HG02623 (cell line): ENCODE measurements at regions not wholly inside any gene's neighbourhood (a gene's known extent, or its start where the extent isn't known, plus 50 kb on each side); places are given as distances from the start of the nearest gene placed in this dataset.
A peak's percentile ranks its signal among the peaks of the same experiment; 100 is the strongest.
"Not testable (repeated sequence)": the region's sequence is repeated elsewhere in the genome, so short reads cannot be mapped to it uniquely, and the experiment has no call there.

ENCODE experiments used
- ATAC-seq: cut with Tn5 transposase; IDR thresholded peaks from one replicate; pipeline ENCODE4 v1.9.1; 2021; ENCODE audit warnings: moderate library complexity; ENCODE audit not compliant: unreplicated experiment

DNA sequence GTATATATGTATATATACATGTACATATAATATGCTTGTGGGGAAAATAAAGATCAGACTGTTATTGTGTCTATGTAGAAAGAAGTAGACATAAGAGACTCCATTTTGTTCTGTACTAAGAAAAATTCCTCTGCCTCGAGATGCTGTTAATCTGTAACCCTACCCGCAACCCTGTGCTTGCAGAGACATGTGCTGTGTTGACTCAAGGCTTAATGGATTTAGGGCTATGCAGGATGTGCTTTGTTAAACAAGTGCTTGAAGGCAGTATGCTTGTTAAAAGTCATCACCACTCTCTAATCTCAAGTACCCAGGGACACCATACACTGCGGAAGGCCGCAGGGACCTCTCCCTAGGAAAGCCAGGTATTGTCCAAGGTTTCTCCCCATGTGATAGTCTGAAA, 972.9 kb downstream of the GALC start:
- not testable (repeated sequence) for ATAC-seq

DNA sequence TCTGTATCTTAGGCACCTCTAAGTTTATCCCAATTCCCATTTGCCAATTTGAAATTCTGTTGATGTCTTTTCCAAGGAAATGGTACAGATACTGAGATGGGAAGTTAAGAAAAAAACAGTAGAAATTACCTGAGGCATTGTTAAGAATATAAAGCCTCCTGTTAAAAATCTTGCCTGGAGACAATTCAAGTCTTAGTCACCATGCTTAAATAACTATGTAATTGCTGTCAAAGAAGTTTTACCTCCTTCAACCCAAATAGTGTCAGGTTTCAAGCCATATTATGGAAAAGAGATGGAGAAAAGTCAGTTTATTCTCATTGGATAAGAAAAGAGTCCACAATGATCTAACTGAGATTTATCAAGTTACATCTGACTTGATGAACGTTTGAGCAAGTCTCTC, 974.7 kb downstream of the GALC start:
- no peak for ATAC-seq

DNA sequence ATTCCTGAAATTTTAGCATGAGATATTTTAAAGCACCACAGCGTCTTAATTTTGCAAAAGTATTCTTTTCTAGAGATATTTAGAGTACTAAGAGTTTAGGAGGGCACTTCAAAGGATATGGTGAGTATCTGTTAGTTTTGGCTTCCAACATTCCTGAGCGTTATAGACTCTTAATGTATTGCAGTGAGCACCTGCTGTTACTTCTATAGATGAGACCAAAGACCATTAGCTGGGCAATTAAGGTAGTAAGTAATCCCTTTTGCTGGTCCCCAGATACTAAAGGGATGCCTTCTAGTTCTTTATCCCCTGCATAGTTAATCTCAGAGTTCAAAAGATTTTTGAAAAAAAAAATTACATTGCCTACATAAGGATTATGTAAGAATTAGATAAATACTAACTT, 975.6 kb downstream of the GALC start:
- ATAC-seq = no peak

DNA sequence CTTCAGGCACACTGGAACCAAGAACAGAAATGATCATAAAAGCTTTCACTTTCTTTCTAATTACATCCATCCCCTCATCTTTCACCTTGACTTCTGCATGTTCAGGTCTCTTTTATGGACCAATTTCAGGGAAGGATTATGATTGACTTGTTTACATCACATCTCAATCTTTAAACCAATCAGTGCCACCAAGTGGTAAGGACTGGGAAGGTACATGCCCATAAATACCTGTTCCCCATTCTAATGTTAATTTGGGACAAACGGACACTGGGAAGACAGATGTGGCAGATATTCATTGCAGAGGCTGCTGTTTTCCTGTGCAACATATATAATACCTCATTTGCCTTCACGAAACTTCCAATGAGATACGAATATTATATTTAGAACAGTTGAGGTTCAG, 978.1 kb downstream of the GALC start:
- no peak for ATAC-seq

DNA sequence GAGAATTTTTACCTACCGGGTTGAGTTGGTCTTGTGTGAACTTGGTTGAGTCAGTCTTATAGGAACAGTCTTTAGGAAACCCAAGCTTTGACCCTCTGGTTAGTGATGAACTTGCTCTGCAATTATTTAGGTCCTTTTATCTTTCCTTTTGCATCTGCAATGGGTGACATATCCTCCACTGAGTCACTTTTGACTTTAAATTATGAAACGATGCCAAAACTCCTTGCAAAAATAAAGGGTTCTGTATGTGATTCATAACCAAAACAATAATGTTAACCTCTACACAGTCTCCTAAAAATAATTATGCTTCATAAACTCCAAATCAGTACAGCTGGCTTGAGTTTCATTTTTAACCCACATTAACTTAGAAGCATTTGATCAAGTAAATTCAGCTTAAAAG, 979.4 kb downstream of the GALC start:
- ATAC-seq = no peak

DNA sequence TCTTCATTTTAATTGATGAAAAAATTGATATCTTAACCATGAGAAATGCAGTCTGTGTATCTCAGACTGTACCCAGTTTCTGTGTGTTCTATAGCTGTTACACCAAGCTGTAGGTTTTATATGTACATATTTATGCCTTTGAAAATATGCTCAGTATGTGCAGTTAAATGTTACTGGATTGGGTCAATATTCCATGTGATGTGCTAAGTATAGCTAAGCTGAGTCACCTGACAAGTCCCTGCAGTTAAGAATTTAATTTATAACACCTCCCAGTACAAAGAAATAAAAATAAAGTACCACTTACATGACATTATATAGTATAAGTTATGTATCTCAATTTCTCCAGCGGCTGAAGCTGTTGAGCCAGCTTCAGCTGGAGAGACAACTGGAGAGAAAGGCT, 984.0 kb downstream of the GALC start:
- no peak for ATAC-seq

DNA sequence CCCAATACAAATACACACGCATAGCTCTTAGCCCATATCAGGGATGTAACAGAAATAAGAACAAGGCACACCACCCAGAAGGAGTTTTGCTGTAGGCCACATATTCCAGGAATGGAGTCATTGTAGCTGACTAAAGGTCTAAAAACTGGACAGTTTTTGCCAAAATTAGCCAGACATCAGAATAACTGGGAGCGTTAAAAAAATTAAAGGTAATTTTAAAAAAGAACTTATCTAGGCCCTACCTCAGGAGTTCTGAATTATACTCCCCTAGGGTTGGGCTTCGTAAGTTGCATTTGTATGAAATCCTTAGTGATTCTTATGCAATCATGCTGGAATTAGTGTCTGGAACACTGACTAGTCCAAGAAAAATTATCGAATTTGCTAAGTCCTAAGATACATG, 987.7 kb downstream of the GALC start:
- ATAC-seq = no peak

DNA sequence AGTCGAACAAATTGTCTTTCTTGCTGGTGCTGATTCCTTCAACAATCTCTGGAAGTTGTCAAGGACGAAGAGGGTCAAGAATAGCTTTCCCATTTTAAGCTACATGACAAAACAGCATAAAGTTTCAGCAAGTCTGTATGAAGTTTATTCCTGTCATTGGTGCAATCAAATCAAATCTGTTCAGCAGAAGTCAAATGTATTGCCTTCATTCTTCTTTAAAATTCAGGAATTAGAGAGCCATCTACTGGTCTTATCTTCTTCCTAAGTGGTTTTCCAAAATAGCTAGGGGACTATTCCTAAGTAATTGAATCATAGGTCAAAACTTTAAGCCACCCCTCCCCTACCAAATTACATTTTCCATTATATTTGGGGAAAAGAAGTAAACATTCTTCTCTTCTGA, 990.2 kb downstream of the GALC start:
- no peak for ATAC-seq

DNA sequence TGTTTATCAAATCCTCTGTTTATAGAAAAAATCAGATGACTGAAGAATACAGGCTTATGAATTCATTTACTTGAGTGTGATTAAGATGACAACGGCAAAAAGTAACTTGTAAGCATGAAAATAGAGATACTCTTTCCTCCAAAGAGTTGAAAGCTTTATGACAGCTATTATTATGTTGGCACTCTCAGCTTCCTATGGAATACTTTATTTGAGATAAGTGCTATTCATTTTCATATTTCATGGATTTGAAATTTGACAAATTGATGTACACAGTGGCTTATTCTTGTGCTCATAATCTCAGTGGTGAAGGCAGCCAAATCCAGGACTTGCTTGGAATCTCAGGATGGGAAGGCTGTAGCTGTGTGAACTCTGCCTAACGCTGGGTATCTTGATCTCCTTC, 991.6 kb downstream of the GALC start:
- no peak for ATAC-seq

DNA sequence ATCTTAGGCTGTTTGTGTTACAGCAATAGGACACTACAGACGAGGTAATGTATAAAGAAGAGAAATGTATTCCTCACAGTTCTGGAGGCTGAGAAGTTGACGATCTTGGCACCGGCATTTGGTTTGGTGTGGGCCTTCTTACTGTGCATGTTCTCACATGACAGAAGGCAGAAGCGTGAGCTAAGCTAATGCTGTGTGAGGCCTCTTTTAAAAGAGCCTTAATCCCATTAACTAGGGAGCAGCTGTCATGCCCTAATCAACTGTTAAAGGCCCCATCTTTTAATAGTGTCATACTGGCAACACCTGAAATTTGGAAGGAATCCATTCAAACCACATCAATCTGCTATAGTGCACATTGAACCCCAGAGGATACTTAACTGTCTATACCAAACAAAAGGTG, 992.9 kb downstream of the GALC start:
- ATAC-seq = no peak

DNA sequence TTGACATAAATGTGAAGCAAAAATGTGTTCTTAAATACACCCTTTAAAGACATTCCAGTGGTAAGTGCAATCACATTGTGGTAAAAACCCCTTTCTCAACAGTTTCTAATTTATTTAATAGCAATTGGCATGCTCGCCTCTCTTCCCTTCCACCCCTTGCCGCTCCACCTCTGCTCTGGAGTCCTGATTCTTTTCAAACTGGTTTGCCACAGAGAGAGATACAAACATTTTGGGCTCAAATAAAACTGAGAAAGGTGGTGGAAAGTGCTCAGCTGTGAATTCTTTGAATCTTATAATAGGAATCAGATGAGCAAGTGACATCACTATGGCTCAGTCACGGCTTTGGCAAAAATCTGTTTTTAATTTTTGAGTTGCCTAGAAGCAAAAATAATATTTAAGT, 993.9 kb downstream of the GALC start:
- ATAC-seq = no peak

DNA sequence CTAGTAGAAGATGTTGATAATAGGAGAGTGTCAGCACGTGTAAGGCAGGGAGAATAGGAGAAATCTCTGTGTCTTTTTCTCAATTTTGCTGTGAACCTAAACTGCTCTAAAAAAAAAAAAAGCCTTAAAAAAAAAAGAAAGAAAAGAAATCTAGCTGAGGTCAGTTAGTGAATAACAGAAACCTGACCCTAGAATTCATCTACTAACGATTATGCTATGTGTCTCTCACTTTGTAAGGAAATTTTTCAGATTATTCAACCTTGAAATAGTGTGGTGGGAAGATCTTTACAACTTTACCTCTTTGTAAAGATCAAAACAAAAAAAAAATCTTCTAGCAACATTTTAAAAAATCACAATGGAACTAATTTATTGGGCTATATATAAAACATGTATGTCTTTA, 995.7 kb downstream of the GALC start:
- no peak for ATAC-seq

DNA sequence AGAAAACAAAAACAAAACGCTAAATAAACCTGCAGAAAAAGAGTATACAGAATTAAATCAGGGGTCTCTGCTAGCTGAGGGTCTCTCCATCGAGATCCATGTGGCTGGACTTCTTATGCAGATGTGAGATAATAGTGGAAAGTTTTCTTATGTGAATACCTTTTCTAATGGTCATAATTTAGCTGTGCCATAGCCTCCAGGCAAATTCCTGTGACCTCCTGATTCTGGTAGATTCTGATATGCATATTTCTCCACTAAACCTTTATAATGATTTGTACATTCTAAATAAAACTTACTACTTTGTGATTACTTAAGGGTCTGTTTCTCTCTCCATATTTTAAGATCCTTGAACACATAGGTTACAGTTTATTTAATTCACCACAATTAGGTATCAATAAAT, 1002.6 kb downstream of the GALC start:
- ATAC-seq = no peak

DNA sequence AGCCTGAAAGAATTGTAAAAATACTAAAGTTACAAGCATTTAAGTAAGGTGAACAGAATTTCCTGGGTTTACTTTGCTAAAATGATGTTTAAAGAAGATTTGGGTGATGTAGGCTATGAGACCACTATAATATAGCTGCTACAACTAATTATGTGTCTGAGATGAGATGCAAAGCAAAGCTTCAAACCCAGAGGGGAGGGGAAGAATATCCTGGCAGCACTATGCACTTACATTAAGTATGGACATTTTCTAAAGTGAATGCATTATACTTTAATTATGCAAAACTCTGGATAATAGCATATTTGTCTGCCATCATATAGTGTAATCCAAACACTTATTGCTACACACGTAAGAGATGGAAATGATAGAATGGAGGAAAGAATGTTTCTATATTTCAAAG, 1003.7 kb downstream of the GALC start:
- no peak for ATAC-seq

DNA sequence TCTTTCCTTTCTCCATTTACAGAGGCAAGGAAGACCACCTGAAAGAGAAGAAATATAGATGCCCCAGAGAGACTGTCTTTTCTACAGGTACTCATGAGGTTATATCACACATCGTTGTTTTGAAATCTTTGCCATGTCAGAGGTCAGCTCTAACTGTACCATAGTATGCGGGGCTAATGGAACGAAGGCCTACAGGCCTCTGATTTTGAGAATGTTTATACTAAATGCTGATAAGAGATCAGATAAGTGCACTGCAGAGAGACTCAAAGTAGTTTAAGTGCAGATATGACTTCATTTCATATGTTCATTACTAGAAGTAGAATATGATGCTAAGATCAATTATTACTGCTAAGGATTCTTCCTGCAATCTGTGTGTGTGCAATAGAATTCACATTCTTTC, 1005.0 kb downstream of the GALC start:
- ATAC-seq = no peak

DNA sequence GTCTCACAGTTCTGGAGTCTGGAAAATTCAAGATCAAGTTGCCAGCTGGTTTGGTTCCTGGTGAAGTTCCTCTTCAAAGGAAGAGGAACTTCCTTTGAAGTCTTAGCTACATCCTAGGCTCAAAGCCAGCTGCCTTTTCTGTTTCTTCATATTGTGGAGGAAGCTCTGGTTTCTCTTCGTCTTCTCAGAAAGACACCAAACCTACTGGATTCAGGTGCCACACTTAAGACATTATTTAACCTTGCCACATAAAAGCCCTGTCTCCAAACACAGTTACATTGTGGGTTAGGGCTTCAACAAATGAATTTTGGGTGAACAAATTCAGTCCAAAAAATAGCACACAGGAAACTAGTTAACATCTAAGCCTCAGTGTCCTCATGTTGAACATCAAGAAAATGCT, 1019.8 kb downstream of the GALC start:
- no peak for ATAC-seq

DNA sequence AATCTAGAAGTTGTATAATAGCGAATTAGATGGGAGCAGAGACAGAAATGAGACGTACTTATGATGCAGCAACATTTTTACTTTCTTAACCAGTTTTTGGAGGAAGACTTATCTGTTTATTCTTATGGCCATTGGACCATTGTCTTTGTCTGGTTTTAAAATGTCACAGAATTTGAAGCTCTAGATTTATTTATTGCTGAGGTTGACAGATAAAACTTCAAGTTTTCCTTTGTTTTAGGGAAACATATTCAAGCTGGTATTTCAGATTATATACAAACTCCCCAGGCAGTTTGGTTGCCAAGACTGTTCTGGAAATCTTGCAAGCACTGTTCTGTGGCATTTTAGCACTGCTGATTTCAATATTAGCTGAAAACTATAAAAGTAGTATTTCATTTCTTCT, 1021.7 kb downstream of the GALC start:
- ATAC-seq = no peak

DNA sequence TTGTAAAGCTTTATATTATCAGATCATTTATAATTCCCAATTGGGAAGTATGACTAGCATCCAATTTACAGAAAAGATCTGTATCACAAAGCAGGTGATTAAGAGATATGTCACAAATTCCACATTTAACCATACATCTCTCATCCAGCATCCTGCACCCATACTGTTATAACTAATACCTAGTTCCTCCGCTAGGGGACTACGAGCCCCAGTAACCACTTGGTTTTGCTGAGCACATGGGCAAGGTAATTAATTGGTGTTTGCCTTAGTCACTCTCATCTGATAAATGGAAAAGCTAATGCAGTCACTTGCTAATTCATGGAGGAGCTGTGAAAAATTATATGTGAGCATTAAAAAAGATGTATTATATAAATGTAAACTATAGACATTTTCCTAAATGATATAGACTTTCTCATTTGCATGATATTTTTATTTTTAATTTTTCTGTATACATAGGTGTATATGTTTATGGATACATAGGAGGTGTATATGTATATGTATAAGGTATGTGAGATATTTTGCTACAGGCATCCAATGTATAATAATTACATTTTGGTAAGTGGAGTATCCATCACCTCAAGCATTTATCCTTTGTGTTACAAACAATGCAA, 1031.8 kb downstream of the GALC start:
- ATAC-seq = peak; percentile 78

DNA sequence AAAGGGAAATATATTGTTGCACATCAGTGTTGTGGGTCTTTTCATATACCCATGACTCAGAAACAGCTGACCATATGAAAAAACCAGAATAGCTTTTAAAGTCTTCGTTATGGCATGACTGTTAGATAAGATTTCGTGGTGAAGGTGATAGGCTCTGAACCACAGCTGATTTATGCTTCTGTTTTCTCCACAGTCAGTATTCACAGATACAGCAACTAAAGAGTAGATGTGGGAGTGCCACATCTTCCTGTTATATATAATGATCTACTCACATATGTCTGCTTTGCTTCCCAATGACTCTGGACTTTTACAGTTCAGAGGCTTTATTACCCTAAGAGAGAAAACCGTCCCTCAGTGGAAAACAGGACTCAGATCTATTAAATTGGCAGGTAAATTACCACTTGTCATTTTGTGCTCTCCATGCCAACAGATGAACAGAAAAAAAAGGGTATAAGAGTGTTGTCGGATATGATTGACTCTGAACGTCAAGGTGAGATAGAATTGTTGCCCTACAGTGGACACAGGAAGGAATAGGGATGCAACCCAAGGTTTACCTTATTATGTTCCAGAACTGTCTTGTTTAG, 1037.1 kb downstream of the GALC start:
- ATAC-seq = no peak

DNA sequence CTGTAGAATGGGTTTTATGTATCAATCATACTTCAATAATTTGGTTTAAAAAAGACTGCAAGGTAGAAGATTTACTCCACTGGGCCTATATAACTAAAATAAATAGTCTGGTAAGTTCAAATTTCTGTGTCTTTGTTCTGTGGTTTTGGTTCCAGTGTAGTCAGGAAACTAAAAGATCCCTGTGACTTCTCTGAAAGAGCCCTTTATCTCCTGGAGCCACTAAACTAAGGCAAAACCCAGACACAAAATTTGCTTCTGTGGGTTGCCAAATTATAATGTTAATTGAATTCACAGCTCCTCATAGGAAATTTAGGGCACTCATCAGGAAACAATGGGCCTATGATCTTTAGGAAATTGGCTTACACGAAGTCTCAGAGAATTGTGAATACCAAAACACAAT, 1038.4 kb downstream of the GALC start:
- no peak for ATAC-seq

DNA sequence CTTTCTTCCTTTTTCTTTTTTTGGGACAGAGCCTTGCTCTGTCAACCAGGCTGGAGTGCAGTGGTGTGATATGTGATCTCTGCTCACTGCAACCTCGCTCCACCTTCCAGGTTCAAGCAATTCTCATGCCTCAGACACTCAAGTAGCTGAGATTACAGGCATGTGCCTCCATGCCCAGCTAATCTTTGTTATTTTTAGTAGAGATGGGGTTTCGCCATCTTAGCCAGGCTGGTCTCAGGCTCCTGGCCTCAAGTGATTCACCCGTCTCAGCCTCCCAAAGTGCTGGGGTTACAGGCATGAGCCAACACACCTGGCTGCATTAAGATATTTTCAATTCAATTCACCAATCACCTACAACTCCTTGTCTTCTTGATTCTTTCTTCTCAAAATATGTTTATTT, 1046.5 kb downstream of the GALC start:
- ATAC-seq = no peak

DNA sequence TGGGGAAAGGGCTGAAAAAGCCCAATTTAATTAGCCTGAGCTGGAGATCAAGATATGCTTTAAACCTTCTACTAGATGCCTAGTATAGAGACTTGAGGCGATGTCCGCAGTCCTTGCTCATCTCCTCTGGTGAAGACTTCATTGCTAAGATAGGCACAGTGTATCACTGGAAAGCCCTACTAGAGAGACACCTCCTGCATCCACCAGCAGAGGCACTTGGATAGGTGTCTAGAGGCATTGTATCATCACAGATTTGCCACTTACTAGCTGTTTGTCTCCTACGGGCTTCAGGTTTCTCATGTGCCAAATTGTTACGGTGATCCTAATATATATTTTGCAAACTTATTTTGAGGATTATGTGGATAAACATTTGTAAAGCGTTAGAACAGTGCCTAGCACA, 1048.5 kb downstream of the GALC start:
- ATAC-seq = no peak
